BE2C (cell line): ENCODE measurements at regions not wholly inside any gene's neighbourhood (a gene's known extent, or its start where the extent isn't known, plus 50 kb on each side); places are given as distances from the start of the nearest gene placed in this dataset.

Source experiments
- DNase-seq: peaks from one replicate; pipeline ENCODE4 v3.0.0-alpha.2; 2020
- H3K27me3 ChIP-seq: fragments of 250-450 bp; sonication (Bioruptor Pico); 2 replicates; pipeline ENCODE4 v1.5.1; 2020; ENCODE audit warnings: mild to moderate bottlenecking
- H3K36me3 ChIP-seq: fragments of 250-450 bp; sonication (Bioruptor Pico); 2 replicates; pipeline ENCODE4 v1.5.1; 2020; ENCODE audit warnings: mild to moderate bottlenecking
- H3K4me1 ChIP-seq: fragments of 250-450 bp; sonication (Bioruptor Pico); 2 replicates; pipeline ENCODE4 v1.5.1; 2020
- H3K4me3 ChIP-seq: 2 replicates; pipeline ENCODE4 v1.5.1; 2011; ENCODE audit warnings: low read depth, low read length
- H3K9me3 ChIP-seq: fragments of 250-450 bp; sonication (Bioruptor Pico); 2 replicates; pipeline ENCODE4 v1.5.1; 2020
- CTCF ChIP-seq: IDR thresholded peaks from 2 replicates; pipeline ENCODE4 v1.5.1; 2012; ENCODE audit warnings: mild to moderate bottlenecking, low read depth, low read length

- H3K4me3 ChIP-seq, result no peak overlapping the region
- TF ChIP-seq CTCF, result no peak
- H3K36me3 ChIP-seq, result no peaks in the 10 kb centered on the region
- H3K4me1 ChIP-seq, result no peaks in the 10 kb centered on the region
- no peak for DNase-seq
- H3K27me3 ChIP-seq, result no peaks in the 10 kb centered on the region
- H3K9me3 ChIP-seq, result no peaks in the 10 kb centered on the region
Observed at GRCh38 chr2:220348206-220348605, 720.8 kb downstream of the SLC4A3 start.

- Histone ChIP-seq H3K4me3 (no peak overlapping the region), H3K36me3 (no peaks in the 10 kb centered on the region), H3K4me1 (no peaks in the 10 kb centered on the region), H3K27me3 (no peaks in the 10 kb centered on the region), H3K9me3 (no peaks in the 10 kb centered on the region)
- DNase-seq, result no peak
- no peak for TF ChIP-seq CTCF
Observed at GRCh38 chr2:220353897-220354296, 726.5 kb downstream of the SLC4A3 start.

- no peak overlapping the region for H3K4me3 ChIP-seq
- TF ChIP-seq CTCF, result no peak
- no peaks in the 10 kb centered on the region for H3K27me3 ChIP-seq
- H3K36me3 ChIP-seq, result no peaks in the 10 kb centered on the region
- H3K4me1 ChIP-seq, result no peaks in the 10 kb centered on the region
- H3K9me3 ChIP-seq, result no peaks in the 10 kb centered on the region
- no peak for DNase-seq
Observed at GRCh38 chr2:220356076-220356475, 728.6 kb downstream of the SLC4A3 start.

- Histone ChIP-seq H3K36me3 (no peaks in the 10 kb centered on the region), H3K4me3 (no peak overlapping the region), H3K27me3 (no peaks in the 10 kb centered on the region), H3K9me3 (no peaks in the 10 kb centered on the region), H3K4me1 (no peaks in the 10 kb centered on the region)
- no peak for TF ChIP-seq CTCF
- DNase-seq, result no peak
Observed at GRCh38 chr2:220365023-220365422, 737.6 kb downstream of the SLC4A3 start.

- DNase-seq, result no peak
- Histone ChIP-seq H3K36me3 (no peaks in the 10 kb centered on the region), H3K27me3 (no peaks in the 10 kb centered on the region), H3K4me3 (no peak overlapping the region), H3K4me1 (no peaks in the 10 kb centered on the region), H3K9me3 (no peaks in the 10 kb centered on the region)
- no peak for TF ChIP-seq CTCF
Observed at GRCh38 chr2:220366765-220367164, 739.3 kb downstream of the SLC4A3 start.

- no peak for DNase-seq
- no peaks in the 10 kb centered on the region for H3K9me3 ChIP-seq
- no peaks in the 10 kb centered on the region for H3K27me3 ChIP-seq
- TF ChIP-seq CTCF, result no peak
- no peaks in the 10 kb centered on the region for H3K4me1 ChIP-seq
- H3K4me3 ChIP-seq, result no peak overlapping the region
- no peaks in the 10 kb centered on the region for H3K36me3 ChIP-seq
Observed at GRCh38 chr2:220370764-220371163, 743.3 kb downstream of the SLC4A3 start.
